ENCODE measurements at regions not wholly inside any gene's neighbourhood (a gene's known extent, or its start where the extent isn't known, plus 50 kb on each side); places are given as distances from the start of the nearest gene placed in this dataset.
"Not testable (repeated sequence)": the region's sequence is repeated elsewhere in the genome, so short reads cannot be mapped to it uniquely, and the experiment has no call there.

- DNase-seq (ENCODE audit: low read depth in 1 of 2, low spot score in 1 of 2): no peak
Observed at GRCh38 chr13:44147233-44147632, 226.4 kb upstream of the SERP2 start.

GRCh38 chr13:44147648-44148047 lies 226.0 kb upstream of the SERP2 start:
- no peak for DNase-seq (ENCODE audit: low read depth in 1 of 2, low spot score in 1 of 2)

- DNase-seq (ENCODE audit: low read depth in 1 of 2, low spot score in 1 of 2): no peak
Observed at GRCh38 chr13:44148159-44148914, 225.3 kb upstream of the SERP2 start.

DNA sequence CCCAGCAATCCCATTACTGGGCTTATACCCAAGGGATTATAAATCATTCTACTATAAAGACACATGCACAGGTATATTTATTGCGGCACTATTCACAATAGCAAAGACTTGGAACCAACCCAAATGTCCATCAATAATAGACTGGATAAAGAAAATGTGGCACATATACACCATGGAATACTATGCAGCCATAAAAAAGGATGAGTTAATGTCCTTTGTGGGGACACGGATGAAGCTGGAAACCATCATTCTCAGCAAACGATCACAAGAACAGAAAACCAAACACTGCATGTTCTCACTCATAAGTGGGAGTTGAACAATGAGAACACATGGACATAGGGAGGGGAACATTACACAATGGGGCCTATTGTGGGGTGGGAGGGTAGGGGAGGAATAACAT lies 224.4 kb upstream of the SERP2 start:
- not testable (repeated sequence) for DNase-seq (ENCODE audit: low read depth in 1 of 2, low spot score in 1 of 2)

- no peak for DNase-seq (ENCODE audit: low read depth in 1 of 2, low spot score in 1 of 2)
Observed at GRCh38 chr13:44149821-44150220, 223.8 kb upstream of the SERP2 start.

DNA sequence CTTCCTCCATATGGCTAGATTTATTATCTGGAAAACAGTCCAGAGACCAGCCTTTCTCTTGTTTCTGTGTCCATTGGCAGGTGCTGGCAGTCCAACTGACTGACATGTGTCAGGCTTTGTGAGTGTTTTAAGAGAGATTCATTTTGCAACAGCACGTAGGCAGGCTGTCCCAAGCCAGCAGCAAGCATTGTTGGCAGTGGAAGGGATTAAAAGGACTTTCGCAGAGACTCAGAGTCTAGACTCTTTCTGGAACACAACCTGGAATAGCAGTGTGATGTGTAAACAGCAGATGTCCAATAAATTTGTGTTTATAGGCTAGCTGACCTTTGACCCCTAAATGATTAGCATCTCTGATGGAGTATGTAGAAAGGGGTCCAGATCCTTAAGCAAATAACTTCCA lies 222.2 kb upstream of the SERP2 start:
- DNase-seq (ENCODE audit: low read depth in 1 of 2, low spot score in 1 of 2): no peak

DNA sequence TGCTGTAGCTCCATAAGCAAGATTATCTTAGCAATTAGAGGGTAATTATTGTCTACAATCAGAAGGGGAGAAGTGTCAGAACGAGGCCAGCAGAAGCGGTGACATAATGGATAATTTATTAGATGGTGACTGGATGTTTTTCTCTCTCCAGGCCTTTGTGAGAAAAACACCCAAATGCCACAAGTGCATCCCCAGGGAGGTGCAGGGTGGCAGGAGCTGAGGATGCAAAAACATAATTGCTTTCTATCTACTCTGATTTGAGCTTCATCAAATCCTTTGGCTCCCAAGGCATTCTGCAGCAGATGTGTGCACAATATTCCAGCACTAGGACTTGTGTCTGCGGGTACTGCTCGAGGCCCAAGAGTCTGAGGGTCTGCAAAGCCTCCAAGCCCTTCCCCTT lies 220.1 kb upstream of the SERP2 start:
- no peak for DNase-seq (ENCODE audit: low read depth in 1 of 2, low spot score in 1 of 2)

DNA sequence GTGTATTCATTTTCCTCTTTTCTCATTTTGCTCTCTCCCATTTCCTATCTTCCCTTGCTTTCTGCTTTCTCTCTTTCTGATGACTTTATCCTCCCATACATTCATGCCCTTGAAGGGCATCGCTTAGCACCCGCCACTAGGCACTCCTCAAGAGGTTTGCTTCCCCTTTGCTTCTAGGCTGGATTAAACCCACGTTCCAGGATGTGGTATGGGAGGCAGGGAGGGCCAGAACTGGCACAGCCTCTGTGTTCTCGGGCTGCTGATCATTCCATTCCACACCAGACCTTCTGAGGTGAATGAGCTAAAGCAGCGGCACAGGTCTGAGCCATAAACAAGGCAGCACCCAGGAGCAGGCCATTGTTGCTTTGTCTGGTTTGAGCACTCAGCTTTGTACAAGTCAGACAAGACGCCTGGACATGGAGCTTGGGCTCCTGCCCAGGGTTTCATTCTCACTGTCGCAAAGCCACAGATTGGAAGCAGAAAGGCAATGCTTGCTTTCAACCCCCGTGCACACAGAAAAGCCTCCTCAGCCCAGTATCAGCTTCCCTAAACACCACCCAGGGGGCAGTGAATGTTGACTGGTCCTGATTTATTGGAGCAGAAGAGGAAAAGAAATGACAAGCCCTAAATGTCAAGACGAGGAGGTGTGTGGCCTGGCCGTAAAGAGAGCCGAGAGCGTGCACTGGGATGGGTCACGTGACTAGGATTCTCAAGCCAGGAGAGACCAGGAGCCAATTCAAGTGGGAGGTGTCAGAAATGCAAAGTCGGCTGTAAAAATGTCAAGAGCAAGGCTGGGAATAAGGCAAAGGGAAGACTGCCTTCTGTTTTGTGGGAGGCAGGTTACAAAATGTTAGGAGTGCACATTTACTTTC lies 218.0 kb upstream of the SERP2 start:
- DNase-seq (ENCODE audit: low read depth in 1 of 2, low spot score in 1 of 2): no peak

GRCh38 chr13:44156294-44156658 lies 217.3 kb upstream of the SERP2 start:
- no peak for DNase-seq (ENCODE audit: low read depth in 1 of 2, low spot score in 1 of 2)

DNA sequence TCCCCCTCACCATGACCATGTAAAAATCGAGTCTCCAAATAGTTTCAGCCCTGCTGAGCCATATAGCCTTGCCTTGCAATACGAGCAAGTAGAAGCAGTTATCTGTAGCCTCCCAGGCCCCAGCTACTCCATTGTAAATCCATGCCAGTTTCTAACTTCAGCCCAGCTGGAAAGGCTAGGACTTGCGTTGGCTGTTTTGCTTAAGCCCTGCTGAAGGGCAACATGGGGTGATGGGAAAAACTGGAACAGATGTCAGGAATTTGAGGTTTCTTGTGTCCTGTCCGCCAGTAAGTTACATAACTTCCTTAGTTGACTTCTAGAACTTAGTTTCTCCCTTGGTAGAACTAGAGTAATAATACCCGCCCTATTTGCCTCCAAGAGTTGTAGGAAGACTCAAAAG lies 216.0 kb upstream of the SERP2 start:
- DNase-seq (ENCODE audit: low read depth in 1 of 2, low spot score in 1 of 2): no peak

DNA sequence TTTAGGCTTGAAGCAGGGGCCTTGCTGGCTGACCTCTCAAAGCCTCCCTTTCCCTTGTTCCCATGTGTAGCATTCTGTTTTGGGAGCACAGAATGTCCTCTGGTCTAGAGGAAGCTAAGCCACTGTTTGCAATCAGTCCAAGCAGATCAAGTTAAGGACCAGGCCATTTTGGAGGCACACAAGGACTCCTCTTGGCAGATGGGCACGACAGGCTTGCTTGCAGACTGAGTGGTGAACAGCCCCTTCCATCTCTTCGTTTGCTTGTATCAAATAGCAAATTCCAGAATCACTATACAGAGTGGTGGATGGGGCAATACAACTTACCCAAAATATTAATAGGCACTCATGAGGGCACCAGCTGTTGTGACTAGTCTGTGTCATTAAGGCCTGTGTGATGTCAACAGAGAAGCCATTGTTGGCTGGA lies 215.5 kb upstream of the SERP2 start:
- DNase-seq (ENCODE audit: low read depth in 1 of 2, low spot score in 1 of 2): no peak

- no peak for DNase-seq (ENCODE audit: low read depth in 1 of 2, low spot score in 1 of 2)
Observed at GRCh38 chr13:44158881-44159632, 214.6 kb upstream of the SERP2 start.

DNA sequence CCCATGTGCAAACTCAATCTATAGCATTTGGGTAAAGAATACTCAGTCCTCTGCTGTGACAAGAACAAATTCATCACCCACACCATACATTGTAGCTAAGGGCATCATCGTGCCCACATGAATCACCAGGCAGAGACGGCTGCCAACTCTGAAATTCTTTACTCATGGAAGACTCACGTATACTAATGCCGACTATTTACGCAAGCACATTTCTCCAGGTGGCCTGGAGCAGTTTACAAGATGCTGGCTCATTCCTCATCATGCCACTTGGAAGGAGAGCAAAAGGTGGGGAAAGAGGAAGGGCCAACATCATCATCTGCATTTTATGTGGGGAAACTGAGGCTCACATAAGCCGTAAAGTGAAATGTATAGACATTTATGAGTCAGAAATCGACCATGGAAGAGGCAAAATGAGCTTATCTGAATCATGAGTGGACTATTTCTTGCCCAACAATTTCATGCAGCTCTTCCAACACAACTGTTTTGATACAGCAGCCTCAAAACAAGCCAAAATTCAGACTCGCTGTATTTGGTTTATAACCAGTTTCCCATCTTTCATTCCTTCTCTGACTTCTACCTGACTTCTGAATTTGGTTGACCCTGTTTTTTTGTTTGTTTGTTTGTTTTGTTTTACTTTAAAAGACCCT lies 213.9 kb upstream of the SERP2 start:
- DNase-seq (ENCODE audit: low read depth in 1 of 2, low spot score in 1 of 2): no peak

DNA sequence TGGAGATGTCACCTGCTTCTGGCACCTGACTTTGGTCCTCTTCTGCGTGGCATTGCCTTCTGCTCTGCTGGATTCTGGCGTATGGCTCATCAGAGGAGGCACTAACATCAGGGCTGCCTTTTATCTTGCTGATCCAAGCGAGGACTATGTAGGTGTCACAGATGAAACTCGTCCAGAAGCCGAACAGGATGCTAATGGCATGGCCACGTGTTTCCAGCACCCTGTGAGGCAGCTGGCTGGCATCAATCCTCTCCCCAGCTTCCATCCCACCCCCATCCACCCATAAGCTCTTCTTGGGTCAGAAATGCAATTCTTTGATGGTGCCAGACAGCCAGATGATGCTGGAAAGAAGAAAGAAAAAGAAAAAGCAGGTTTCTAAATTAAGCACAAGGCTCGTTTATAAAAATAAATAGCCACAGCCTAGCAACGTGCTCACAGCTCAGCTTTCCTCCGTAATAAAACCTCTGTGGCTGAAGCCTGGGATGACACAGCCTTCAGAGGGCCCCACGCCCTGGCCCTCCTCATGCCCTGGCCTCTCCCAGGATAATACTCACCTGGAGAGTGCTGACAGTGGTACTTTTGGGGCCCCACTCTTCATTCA lies 212.9 kb upstream of the SERP2 start:
- no peak for DNase-seq (ENCODE audit: low read depth in 1 of 2, low spot score in 1 of 2)

DNA sequence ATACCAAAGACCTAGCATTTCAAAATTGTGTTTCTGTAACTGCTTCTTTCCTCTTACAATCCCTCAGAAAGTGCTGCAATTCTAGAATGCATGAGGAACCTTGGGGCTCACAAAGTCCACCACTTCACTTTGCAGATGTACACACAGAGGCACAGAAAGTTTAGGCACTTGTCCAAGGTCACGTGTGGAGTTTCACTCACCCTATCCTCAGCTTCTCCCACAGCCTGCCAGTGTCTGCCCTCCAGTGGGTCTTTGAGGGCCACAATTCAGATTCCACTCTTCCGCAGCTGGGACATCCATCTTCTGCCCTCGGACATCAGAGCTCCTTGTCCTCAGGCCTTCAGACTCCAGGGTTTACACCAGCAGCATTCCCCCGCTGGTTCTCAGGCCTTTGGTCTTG lies 210.5 kb upstream of the SERP2 start:
- DNase-seq (ENCODE audit: low read depth in 1 of 2, low spot score in 1 of 2): no peak

- DNase-seq (ENCODE audit: low read depth in 1 of 2, low spot score in 1 of 2): no peak
Observed at GRCh38 chr13:44165221-44165888, 208.3 kb upstream of the SERP2 start.

DNA sequence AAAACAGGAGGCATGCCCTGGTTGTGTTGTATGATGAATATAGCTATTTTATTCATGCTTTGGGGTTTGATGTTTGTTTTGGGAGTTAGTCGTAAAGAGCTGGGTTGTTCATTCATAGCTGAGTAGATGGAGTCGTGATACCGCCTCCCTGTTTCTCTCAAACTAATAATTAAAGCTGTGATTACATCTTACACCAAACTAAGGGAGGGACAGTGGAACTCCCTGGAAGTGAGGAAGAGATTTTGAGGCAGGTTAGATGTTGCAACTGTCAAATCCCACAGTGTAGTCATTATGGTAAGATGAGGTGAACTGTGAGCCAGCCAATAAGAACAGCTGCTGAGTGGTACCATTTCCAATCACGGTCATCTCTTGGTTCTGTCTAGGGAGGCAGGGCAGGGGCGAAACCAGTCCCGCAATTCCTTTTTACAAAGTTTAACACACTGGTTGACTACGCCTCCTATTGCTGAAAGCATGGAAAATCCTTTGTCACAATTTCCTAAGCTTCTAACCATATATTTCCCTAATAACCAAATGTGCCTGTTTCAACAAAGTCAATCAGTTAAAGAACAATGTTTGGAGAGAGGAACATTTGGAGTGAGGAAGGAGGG lies 207.6 kb upstream of the SERP2 start:
- no peak for DNase-seq (ENCODE audit: low read depth in 1 of 2, low spot score in 1 of 2)

GRCh38 chr13:44169018-44169911 lies 204.4 kb upstream of the SERP2 start:
- no peak for DNase-seq (ENCODE audit: low read depth in 1 of 2, low spot score in 1 of 2)

- DNase-seq (ENCODE audit: low read depth in 1 of 2, low spot score in 1 of 2): no peak
Observed at GRCh38 chr13:44170731-44171130, 202.9 kb upstream of the SERP2 start.
